ENCODE measurements at regions not wholly inside any gene's neighbourhood (a gene's known extent, or its start where the extent isn't known, plus 50 kb on each side); places are given as distances from the start of the nearest gene placed in this dataset.

DNA sequence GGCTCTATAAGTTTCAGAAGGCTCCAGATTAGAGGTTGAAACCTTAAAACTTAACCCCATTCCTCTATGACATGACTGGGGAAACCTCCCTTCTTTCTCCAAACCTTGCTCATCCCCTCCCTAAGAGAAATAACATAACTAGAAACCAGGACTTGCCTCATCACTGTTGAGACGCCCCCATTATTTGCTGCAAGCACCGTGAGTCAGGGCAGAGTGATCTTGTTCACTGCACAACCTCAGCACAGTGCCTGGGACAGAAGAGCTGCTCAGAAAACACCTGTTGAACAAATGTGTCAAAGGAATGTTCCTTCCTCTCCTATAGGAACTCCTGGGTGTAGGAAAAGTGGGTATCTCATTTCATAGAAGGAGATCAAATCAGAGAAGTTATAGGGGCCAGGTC lies 132.7 kb upstream of the CTAGE1 start:
- no peak for DNase-seq (ENCODE audit: extremely low read depth, insufficient read length)
- TF ChIP-seq, protein P1, sequence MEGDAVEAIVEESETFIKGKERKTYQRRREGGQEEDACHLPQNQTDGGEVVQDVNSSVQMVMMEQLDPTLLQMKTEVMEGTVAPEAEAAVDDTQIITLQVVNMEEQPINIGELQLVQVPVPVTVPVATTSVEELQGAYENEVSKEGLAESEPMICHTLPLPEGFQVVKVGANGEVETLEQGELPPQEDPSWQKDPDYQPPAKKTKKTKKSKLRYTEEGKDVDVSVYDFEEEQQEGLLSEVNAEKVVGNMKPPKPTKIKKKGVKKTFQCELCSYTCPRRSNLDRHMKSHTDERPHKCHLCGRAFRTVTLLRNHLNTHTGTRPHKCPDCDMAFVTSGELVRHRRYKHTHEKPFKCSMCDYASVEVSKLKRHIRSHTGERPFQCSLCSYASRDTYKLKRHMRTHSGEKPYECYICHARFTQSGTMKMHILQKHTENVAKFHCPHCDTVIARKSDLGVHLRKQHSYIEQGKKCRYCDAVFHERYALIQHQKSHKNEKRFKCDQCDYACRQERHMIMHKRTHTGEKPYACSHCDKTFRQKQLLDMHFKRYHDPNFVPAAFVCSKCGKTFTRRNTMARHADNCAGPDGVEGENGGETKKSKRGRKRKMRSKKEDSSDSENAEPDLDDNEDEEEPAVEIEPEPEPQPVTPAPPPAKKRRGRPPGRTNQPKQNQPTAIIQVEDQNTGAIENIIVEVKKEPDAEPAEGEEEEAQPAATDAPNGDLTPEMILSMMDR (IDR thresholded peaks at IDR 0.05; ENCODE audit: insufficient read depth, low read length, poor library complexity, severe bottlenecking): no peak
- H3K27me3 ChIP-seq (replicated peaks; ENCODE audit: control insufficient read depth, insufficient read depth, low read length): no peaks in the 10 kb centered on the region
- no peak overlapping the region for H3K4me3 ChIP-seq (replicated peaks; ENCODE audit: low read depth, low read length)
- no peaks in the 10 kb centered on the region for H3K36me3 ChIP-seq (ENCODE audit: control insufficient read depth, insufficient read depth, low read length)

- TF ChIP-seq, protein P1 (IDR thresholded peaks at IDR 0.05; ENCODE audit: insufficient read depth, low read length, poor library complexity, severe bottlenecking): no peak
- no peaks in the 10 kb centered on the region for H3K27me3 ChIP-seq (replicated peaks; ENCODE audit: control insufficient read depth, insufficient read depth, low read length)
- no peak for DNase-seq (ENCODE audit: extremely low read depth, insufficient read length)
- no peaks in the 10 kb centered on the region for H3K36me3 ChIP-seq (ENCODE audit: control insufficient read depth, insufficient read depth, low read length)
- no peak overlapping the region for H3K4me3 ChIP-seq (replicated peaks; ENCODE audit: low read depth, low read length)
Observed at GRCh38 chr18:22550861-22551260, 133.1 kb upstream of the CTAGE1 start.

GRCh38 chr18:22551536-22552151 lies 133.9 kb upstream of the CTAGE1 start:
- no peaks in the 10 kb centered on the region for H3K36me3 ChIP-seq (ENCODE audit: control insufficient read depth, insufficient read depth, low read length)
- H3K4me3 ChIP-seq (replicated peaks; ENCODE audit: low read depth, low read length): no peak overlapping the region
- DNase-seq (ENCODE audit: extremely low read depth, insufficient read length): no peak
- TF ChIP-seq, protein P1 (IDR thresholded peaks at IDR 0.05; ENCODE audit: insufficient read depth, low read length, poor library complexity, severe bottlenecking): no peak
- H3K27me3 ChIP-seq (replicated peaks; ENCODE audit: control insufficient read depth, insufficient read depth, low read length): no peaks in the 10 kb centered on the region

DNA sequence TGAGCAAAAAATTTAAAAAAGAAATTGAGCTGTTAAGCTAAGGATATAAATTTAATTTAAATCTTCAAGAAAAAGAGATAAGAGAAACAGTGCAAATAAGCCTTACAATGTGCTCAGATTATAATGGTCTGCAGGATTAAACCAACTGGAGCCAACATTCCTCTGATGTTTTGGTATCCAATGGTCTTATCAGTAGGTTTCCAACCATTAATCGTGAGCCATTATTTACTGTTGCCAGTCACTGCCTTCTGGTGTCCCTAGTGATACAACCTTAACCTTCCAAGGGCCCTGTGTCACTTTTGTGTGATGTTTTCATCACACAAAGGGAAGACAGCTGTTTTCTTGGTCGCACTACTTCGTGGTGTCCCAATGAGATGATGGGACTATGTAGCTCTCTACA lies 134.5 kb upstream of the CTAGE1 start:
- H3K36me3 ChIP-seq (ENCODE audit: control insufficient read depth, insufficient read depth, low read length): no peaks in the 10 kb centered on the region
- no peak for DNase-seq (ENCODE audit: extremely low read depth, insufficient read length)
- no peak overlapping the region for H3K4me3 ChIP-seq (replicated peaks; ENCODE audit: low read depth, low read length)
- no peaks in the 10 kb centered on the region for H3K27me3 ChIP-seq (replicated peaks; ENCODE audit: control insufficient read depth, insufficient read depth, low read length)
- TF ChIP-seq, protein P1 (IDR thresholded peaks at IDR 0.05; ENCODE audit: insufficient read depth, low read length, poor library complexity, severe bottlenecking): no peak

DNA sequence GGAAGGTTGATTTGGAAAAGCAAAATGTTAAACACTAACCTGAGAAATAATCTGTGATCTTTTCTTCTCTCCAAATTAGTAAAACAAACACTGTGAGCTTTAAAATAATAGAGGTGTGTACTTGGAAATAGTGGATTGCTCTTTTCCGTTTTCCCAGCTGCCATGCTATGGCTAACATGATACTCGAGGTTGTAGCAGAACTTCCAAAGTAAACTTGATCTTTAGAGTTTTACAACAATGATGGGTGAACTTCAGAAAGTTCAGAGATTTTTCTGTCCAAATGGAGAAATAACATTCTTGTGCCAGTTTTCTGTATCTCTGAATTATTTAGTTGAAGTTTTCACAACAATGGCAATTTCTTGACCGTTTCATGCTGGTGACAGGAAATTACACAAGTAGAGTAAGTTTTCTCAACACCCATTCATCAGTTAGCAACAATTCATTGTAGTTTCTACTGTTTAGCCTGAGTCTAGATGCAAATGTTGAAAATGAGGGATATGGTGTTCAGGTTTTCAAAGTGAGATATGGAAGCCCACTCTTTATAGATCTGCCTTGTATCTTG lies 135.3 kb upstream of the CTAGE1 start:
- TF ChIP-seq, protein P1 (IDR thresholded peaks at IDR 0.05; ENCODE audit: insufficient read depth, low read length, poor library complexity, severe bottlenecking): no peak
- DNase-seq (ENCODE audit: extremely low read depth, insufficient read length): no peak
- no peaks in the 10 kb centered on the region for H3K36me3 ChIP-seq (ENCODE audit: control insufficient read depth, insufficient read depth, low read length)
- H3K4me3 ChIP-seq (replicated peaks; ENCODE audit: low read depth, low read length): no peak overlapping the region
- H3K27me3 ChIP-seq (replicated peaks; ENCODE audit: control insufficient read depth, insufficient read depth, low read length): no peaks in the 10 kb centered on the region; the same call in 1 of the 2 replicates
